ENCODE measurements at regions not wholly inside any gene's neighbourhood (a gene's known extent, or its start where the extent isn't known, plus 50 kb on each side); places are given as distances from the start of the nearest gene placed in this dataset.

GRCh38 chr7:85483177-85483576 is 296.3 kb upstream of the SEMA3D start:
- ATAC-seq, result no peak
- TF ChIP-seq CTCF (IDR thresholded peaks at IDR 0.05) (no peak), POLR2A (IDR thresholded peaks at IDR 0.05) (no peak)

GRCh38 chr7:85480666-85481065 is 293.8 kb upstream of the SEMA3D start:
- WGBS, 4 donors, result 81 to 92% (median 90%) methylated on average over 1 of the region's 1 CpG
- intact Hi-C loops (cut with DNase I), result no loop called here
- H3K27ac ChIP-seq, result no peak overlapping the region

More at GRCh38 chr7:85483177-85483576, 296.3 kb upstream of the SEMA3D start:
- intact Hi-C loops (cut with DNase I), result no loop called here
- H3K4me3 ChIP-seq, result no peak overlapping the region
- WGBS, 4 donors, result 41 to 46% (median 42%) methylated on average over 1 of the region's 1 CpG
- no peak for DNase-seq
- peaks cover 0 to 8% (median 0%) of the 10 kb centered on the region in 12 donors for H3K9me3 ChIP-seq
- H3K27me3 ChIP-seq, result no peaks in the 10 kb centered on the region
- no peaks in the 10 kb centered on the region for H3K36me3 ChIP-seq
- no peaks in the 10 kb centered on the region for H3K4me1 ChIP-seq
- H3K27ac ChIP-seq, result no peak overlapping the region

DNA sequence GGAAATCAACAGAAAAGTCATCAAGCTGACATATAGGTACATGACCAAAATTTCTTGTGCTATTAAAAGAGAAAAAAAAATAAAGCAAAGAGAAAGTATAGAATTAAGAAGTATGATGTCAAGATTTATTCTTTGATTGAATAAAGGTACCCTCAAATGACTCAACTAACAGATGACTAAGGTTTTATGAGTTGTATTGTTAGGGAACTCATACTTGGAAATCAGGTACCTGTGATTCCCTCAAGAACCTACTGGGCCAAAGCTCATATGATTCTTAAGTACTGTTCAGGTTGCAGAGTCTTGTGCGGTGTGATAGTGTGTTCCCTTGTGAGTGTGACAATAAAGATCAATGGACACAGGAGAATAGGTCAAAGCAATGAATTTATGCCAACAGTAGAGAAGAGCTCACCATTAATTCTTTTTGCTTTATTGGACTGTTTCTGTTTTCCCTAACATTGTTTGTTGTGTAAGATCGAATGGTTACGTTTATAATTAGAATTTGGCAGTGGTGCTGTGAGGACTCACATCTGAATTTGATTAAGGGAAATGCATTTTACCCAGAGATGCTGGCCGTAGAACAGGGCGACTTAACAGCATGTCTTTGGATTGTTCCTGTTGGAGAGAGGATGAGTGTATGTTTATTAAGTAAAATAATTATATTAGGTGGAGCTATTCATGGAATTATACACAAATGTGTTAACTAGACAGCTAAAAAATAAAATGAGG is 293.2 kb upstream of the SEMA3D start:
- WGBS, 4 donors, result 50 to 62% (median 58%) methylated on average over 5 of the region's 5 CpGs
- H3K9me3 ChIP-seq, result no peaks in the 10 kb centered on the region
- DNase-seq (no peak), ATAC-seq (no peak)
- intact Hi-C loops (cut with DNase I), result no loop called here
- TF ChIP-seq CTCF (IDR thresholded peaks at IDR 0.05) (no peak), POLR2A (IDR thresholded peaks at IDR 0.05) (no peak)
- H3K27me3 ChIP-seq, result no peaks in the 10 kb centered on the region
- no peak overlapping the region for H3K27ac ChIP-seq
- H3K4me1 ChIP-seq, result no peaks in the 10 kb centered on the region
- no peaks in the 10 kb centered on the region for H3K36me3 ChIP-seq
- no peak overlapping the region for H3K4me3 ChIP-seq

More at GRCh38 chr7:85480666-85481065, 293.8 kb upstream of the SEMA3D start:
- H3K36me3 ChIP-seq, result no peaks in the 10 kb centered on the region
- no peak for TF ChIP-seq CTCF (IDR thresholded peaks at IDR 0.05)
- no peak for TF ChIP-seq POLR2A (IDR thresholded peaks at IDR 0.05)
- no peak overlapping the region for H3K4me3 ChIP-seq
- ATAC-seq (no peak), DNase-seq (no peak)
- no peaks in the 10 kb centered on the region for H3K27me3 ChIP-seq
- no peaks in the 10 kb centered on the region for H3K4me1 ChIP-seq
- H3K9me3 ChIP-seq, result no peaks in the 10 kb centered on the region

GRCh38 chr7:85478530-85478929 is 291.7 kb upstream of the SEMA3D start:
- H3K9me3 ChIP-seq, result no peaks in the 10 kb centered on the region
- H3K27ac ChIP-seq, result no peak overlapping the region
- H3K36me3 ChIP-seq, result no peaks in the 10 kb centered on the region
- no peak overlapping the region for H3K4me3 ChIP-seq
- DNase-seq (no peak), ATAC-seq (no peak)
- TF ChIP-seq POLR2A (IDR thresholded peaks at IDR 0.05), result no peak
- TF ChIP-seq CTCF (IDR thresholded peaks at IDR 0.05), result no peak
- intact Hi-C loops (cut with DNase I), result no loop called here
- WGBS, 4 donors, result 61 to 78% (median 69%) methylated on average over 5 of the region's 5 CpGs
- no peaks in the 10 kb centered on the region for H3K27me3 ChIP-seq
- H3K4me1 ChIP-seq, result no peaks in the 10 kb centered on the region

Measured in heart left ventricle (tissue), 16 donors.